ENCODE measurements at regions not wholly inside any gene's neighbourhood (a gene's known extent, or its start where the extent isn't known, plus 50 kb on each side); places are given as distances from the start of the nearest gene placed in this dataset.

GRCh38 chr18:33878213-33878612 lies 300.2 kb downstream of the ASXL3 start:
- CTCF ChIA-PET: interaction anchor here (1.4 kb wide), 1 partner anchor 40 kb away, joined by 6 read pairs; no protein-coding TSS in a partner anchor
- no peak for TF ChIP-seq CTCF (IDR thresholded peaks at IDR 0.05; ENCODE audit: control extremely low read depth, extremely low read depth, low read depth, missing control alignments)
- DNase-seq (ENCODE audit: extremely low spot score): no peak
- POLR2A ChIA-PET: interaction anchor here (0.7 kb wide), 1 partner anchor 13 kb away, joined by 4 read pairs; no protein-coding TSS in a partner anchor

GRCh38 chr18:33875029-33875565 lies 297.1 kb downstream of the ASXL3 start:
- DNase-seq (ENCODE audit: extremely low spot score): no peak
- CTCF ChIA-PET: no interaction called here
- POLR2A ChIA-PET: no interaction called here
- TF ChIP-seq CTCF (IDR thresholded peaks at IDR 0.05; ENCODE audit: control extremely low read depth, extremely low read depth, low read depth, missing control alignments): no peak

GRCh38 chr18:33873112-33873511 lies 295.1 kb downstream of the ASXL3 start:
- CTCF ChIA-PET: no interaction called here
- no peak for DNase-seq (ENCODE audit: extremely low spot score)
- POLR2A ChIA-PET: no interaction called here
- no peak for TF ChIP-seq CTCF (IDR thresholded peaks at IDR 0.05; ENCODE audit: control extremely low read depth, extremely low read depth, low read depth, missing control alignments)

GRCh38 chr18:33871363-33872025 lies 293.5 kb downstream of the ASXL3 start:
- TF ChIP-seq CTCF (IDR thresholded peaks at IDR 0.05; ENCODE audit: control extremely low read depth, extremely low read depth, low read depth, missing control alignments): no peak
- CTCF ChIA-PET: no interaction called here
- POLR2A ChIA-PET: no interaction called here
- no peak for DNase-seq (ENCODE audit: extremely low spot score)

- TF ChIP-seq CTCF (IDR thresholded peaks at IDR 0.05; ENCODE audit: control extremely low read depth, extremely low read depth, low read depth, missing control alignments): no peak
- ChIA-PET POLR2A (no interaction called here), CTCF (no interaction called here)
- DNase-seq (ENCODE audit: extremely low spot score): no peak
These were observed 292.0 kb downstream of the ASXL3 start for GRCh38 chr18:33870059-33870458.

GRCh38 chr18:33866386-33866785 lies 288.4 kb downstream of the ASXL3 start:
- TF ChIP-seq CTCF (IDR thresholded peaks at IDR 0.05; ENCODE audit: control extremely low read depth, extremely low read depth, low read depth, missing control alignments): no peak
- DNase-seq (ENCODE audit: extremely low spot score): no peak
- CTCF ChIA-PET: no interaction called here
- POLR2A ChIA-PET: no interaction called here

All from GM10248 (cell line).